Central memory CD4-positive, alpha-beta T cell (primary cell): ENCODE measurements at regions not wholly inside any gene's neighbourhood (a gene's known extent, or its start where the extent isn't known, plus 50 kb on each side); places are given as distances from the start of the nearest gene placed in this dataset.
"Not testable (repeated sequence)": the region's sequence is repeated elsewhere in the genome, so short reads cannot be mapped to it uniquely, and the experiment has no call there.

ENCODE experiments used
- DNase-seq: peaks from one replicate; pipeline ENCODE4 v3.0.0; 2022

GRCh38 chr13:83825676-83826075 is 56.6 kb downstream of the SLITRK1 start:
- DNase-seq, result no peak

DNA sequence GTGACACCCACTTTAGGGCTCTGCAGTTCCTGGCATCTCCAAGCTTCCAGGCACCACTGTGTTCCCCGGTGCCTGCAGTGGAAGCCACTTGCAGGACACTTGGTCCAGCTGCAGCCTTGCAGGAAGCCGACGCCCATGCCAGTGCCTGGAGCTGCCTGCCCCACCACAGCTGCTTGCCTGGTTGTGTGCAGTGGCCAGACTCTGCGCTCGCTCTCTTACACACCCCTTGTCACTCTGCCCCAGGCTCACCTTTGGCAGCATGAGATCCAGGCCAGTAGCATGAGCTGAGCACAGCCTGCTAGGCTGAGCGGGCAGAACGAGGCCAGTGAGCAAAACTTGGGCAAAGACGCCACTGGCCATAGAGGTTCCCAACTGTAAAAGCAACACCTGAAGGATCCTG is 57.7 kb downstream of the SLITRK1 start:
- DNase-seq, result no peak

GRCh38 chr13:83824120-83824519 is 58.2 kb downstream of the SLITRK1 start:
- DNase-seq, result no peak

DNA sequence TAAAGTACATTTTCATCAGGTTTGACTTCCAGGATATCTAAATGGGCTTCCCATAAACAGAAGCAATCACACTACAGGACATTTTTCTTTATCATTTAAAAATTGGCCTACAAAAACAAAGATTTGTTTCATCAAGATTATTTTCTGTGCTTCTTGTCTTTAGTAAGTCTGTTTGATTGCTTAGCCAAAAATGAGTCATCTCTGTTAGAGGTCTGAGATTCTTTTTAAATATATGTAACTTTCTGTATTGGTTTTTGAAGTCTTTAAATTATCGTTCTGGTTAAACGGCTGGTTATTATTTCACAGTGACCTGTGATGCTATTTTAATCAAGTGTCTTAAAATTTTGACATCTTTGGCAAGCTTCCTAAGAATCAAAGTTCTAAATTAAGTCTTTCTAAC is 62.7 kb downstream of the SLITRK1 start:
- no peak for DNase-seq

- DNase-seq, result no peak
Measured at GRCh38 chr13:83819156-83819555, 63.1 kb downstream of the SLITRK1 start.

GRCh38 chr13:83816081-83816480 is 66.2 kb downstream of the SLITRK1 start:
- no peak for DNase-seq

GRCh38 chr13:83815598-83815997 is 66.7 kb downstream of the SLITRK1 start:
- no peak for DNase-seq

GRCh38 chr13:83810136-83810535 is 72.1 kb downstream of the SLITRK1 start:
- DNase-seq, result no peak

DNA sequence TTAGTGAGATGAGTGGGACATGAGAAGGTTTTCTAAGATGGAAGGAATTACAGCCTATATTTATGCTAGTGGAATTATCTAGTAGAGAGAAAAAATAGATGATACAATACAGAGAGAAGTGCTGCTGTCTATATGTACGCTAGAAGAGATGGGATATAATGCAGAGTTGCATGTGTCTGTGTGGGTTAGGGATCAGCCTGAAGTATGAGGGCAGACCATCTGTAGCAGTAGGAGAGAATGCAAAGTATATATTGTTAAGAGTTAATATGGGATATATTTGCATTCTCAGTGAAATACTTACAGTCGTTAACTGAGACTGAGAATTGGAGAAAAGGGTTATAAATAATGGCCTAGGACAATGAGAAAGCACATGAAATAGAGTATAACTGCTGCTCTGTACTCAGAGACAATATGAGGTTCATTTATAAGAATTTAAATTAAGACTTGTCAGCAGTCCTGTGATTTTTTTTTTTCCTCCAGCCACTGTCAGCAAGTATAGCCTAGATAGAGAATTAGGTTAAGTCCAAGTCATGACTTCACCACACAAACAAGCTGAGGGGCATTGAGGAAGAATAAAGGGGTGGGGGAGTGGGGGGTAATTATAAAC is 77.8 kb downstream of the SLITRK1 start:
- DNase-seq, result no peak

DNA sequence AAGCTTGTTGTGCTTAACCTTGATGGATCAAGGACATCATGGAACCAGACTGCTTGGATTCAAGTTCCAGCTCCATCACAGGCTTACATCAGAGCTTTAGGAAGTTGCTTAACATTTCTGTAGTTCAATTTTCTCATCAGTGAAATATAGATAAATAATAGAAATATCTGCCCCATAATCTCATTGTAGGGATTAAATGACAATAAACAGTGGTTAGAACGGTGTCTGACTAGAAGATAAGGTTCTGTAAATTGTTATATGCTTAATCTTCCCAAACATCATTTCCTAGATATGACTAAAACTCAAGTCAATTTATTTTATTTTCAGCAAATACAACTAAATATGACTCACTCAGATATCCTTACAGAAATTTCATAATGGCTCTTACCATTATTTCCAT is 83.5 kb downstream of the SLITRK1 start:
- no peak for DNase-seq

- no peak for DNase-seq
Measured at GRCh38 chr13:83796364-83796763, 85.9 kb downstream of the SLITRK1 start.

- no peak for DNase-seq
Measured at GRCh38 chr13:83794583-83794982, 87.7 kb downstream of the SLITRK1 start.

DNA sequence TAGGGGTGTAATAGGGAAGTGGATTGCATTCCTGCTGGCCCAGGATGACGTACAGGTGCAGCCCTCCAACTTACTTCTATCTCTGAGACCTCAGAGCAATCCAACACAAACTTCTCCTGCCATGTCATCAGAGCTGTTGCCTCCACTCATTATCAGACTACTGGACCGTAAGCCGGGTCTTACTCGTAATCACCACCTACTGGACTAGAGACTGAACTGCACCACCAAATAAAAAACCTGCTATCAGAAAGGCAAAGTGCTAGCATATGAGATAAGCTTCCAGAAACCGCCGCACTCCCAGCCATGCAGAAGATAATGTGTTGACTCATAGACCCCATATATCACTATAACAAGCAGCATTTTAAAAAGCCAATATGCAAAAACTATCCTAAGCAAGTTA is 102.0 kb downstream of the SLITRK1 start:
- DNase-seq, result no peak

DNA sequence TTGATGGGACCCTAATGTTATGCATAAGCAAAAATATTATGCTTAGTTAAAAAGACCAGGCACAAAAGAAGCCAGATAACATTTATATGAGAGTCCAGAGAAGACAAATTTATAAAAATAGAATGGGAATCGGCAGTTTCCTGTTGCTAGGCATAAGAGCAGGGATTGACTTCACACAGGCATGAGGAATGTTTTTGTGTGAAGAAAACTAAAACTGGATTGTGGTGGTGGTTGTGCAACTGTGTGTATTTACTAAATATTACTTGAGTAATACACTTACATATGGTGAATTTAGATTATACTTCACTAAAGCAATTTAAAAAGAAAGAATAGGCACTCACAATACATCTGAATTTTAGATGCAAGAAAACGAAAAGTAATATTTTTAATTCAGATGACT is 108.3 kb downstream of the SLITRK1 start:
- DNase-seq, result no peak

DNA sequence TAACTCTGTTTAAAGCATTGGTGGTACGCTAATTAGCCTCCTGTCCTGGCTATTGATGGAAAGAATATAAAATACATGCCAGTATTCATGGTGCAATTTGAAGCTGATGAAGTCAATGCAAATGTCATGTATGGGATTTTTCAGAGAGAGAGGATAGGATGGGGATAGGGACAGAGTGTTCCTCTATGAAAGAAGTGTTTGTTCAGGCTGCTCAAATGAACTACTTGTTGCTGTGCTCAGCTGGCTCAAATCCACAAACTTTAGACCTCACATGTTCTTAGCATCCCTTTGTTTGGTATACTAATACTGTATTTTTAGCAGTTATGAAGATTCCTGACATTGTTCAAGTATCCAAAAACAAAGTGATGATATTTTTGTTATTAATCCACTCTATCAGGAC is 116.5 kb downstream of the SLITRK1 start:
- no peak for DNase-seq

- no peak for DNase-seq
Measured at GRCh38 chr13:83761631-83762030, 120.6 kb downstream of the SLITRK1 start.

DNA sequence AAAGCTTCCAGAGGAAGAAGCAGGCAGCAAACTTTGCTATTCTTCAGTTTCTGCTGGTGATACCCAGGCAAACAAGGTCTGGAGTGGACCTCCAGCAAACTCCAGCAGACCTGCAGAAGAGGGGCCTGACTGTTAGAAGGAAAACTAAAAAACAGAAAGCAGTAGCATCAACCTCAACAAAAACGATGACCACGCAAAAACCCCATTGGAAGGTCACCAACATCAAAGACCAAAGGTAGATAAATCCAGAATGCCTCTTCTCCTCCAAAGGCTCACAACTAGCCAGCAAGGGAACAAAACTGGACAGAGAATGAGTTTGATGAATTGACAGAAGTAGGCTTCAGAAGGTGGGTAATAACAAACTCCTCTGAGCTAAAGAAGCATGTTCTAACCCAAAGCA is 127.1 kb downstream of the SLITRK1 start:
- not testable (repeated sequence) for DNase-seq

- DNase-seq, result no peak
Measured at GRCh38 chr13:83753912-83754624, 128.2 kb downstream of the SLITRK1 start.

DNA sequence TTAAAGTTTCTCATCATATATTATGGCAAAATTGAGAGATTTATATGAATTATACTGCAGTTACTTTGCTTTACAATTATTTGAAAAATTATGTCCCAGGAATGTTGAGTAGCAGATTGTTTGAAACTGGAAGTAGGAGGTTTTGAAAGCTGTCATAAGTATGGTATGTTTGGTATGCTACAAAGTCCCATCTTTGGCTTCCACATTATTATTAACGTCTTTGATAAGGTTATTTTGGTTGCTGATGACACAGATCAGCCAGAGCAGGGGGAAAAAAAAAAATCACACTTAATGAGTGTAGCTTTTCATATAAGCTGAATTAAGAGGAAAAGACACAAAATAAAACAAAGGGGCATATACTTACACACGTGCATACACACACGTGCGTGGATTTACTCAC is 130.1 kb downstream of the SLITRK1 start:
- no peak for DNase-seq

DNA sequence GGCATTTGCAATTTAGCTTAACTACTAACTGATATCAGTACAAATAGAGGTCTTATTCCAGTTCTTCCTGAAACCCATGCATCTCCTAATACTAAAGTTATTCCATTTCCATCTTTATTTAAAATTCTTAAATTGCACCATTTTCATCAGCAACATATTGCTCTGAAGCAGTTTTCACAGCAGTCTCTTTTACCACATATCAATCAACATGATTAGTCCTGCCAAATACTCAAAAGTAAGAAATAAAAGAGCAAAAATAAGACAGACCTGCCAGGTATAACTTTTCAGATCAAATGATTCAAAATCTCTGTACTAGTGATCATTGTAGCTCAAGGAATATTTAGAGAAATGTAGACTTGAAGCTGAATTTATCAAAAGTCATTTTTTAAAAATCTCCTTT is 141.7 kb downstream of the SLITRK1 start:
- no peak for DNase-seq

- no peak for DNase-seq
Measured at GRCh38 chr13:83738407-83738806, 143.9 kb downstream of the SLITRK1 start.

- DNase-seq, result no peak
Measured at GRCh38 chr13:83733293-83733692, 149.0 kb downstream of the SLITRK1 start.

DNA sequence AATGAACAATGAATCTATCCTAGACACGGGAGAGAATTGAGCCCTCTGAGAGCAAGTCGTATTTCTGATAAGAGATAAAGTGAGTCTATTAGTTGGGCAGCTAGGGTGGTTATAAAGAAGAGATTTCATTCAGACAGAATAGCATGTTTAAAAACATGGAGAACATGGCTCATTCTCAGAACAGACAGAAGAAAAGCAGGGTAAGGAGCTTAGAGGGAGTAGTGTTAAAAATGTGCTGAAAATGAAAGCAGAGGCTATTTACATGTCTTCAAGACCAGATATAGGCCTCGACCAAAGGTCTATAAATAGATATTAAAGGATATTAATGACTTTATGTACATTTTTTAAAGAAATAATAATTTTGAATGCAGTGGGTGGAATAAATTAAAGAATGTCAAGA is 149.5 kb downstream of the SLITRK1 start:
- no peak for DNase-seq

- DNase-seq, result no peak
Measured at GRCh38 chr13:83731113-83731512, 151.2 kb downstream of the SLITRK1 start.

DNA sequence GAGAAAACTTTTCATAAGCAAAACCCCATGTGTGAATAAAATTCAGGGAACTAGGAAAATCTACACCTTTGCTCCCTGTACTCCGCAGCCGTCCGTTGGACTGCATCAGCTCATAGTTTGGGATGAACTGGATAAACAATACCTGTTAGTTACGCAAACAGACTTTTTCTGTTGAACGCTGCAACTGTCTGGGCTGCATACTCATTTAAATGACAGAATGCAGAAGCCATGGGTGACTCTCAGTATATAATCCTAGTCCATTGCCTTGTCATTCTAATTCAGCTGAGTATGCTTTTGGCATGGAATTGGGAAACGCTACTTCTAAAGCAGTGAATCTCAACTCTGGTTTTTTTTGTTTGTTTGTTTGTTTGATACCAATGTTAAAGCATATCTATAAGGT is 151.6 kb downstream of the SLITRK1 start:
- no peak for DNase-seq
